GM19238 (cell line): ENCODE measurements at regions not wholly inside any gene's neighbourhood (a gene's known extent, or its start where the extent isn't known, plus 50 kb on each side); places are given as distances from the start of the nearest gene placed in this dataset.
"Not testable (repeated sequence)": the region's sequence is repeated elsewhere in the genome, so short reads cannot be mapped to it uniquely, and the experiment has no call there.

Experiments used
- DNase-seq: peaks from one replicate; pipeline ENCODE4 v3.0.0; 2011; ENCODE audit warnings: low spot score; ENCODE audit not compliant: insufficient read length

GRCh38 chr18:62629031-62629430 is 86.3 kb upstream of the PHLPP1 start:
- DNase-seq: no peak

GRCh38 chr18:62631173-62631572 is 84.2 kb upstream of the PHLPP1 start:
- DNase-seq: no peak

GRCh38 chr18:62632788-62633455 is 82.4 kb upstream of the PHLPP1 start:
- DNase-seq: no peak

- no peak for DNase-seq
Observed at GRCh38 chr18:62634458-62634857, 80.9 kb upstream of the PHLPP1 start.

- DNase-seq: no peak
Observed at GRCh38 chr18:62634979-62635630, 80.2 kb upstream of the PHLPP1 start.

- DNase-seq: no peak
Observed at GRCh38 chr18:62637403-62637802, 77.9 kb upstream of the PHLPP1 start.

- peak; percentile 33 for DNase-seq
Observed at GRCh38 chr18:62637807-62638687, 77.3 kb upstream of the PHLPP1 start.

- no peak for DNase-seq
Observed at GRCh38 chr18:62643181-62643580, 72.2 kb upstream of the PHLPP1 start.

GRCh38 chr18:62644773-62645172 is 70.6 kb upstream of the PHLPP1 start:
- no peak for DNase-seq

- DNase-seq: no peak
Observed at GRCh38 chr18:62647179-62647578, 68.2 kb upstream of the PHLPP1 start.

GRCh38 chr18:62648045-62648678 is 67.2 kb upstream of the PHLPP1 start:
- no peak for DNase-seq

- no peak for DNase-seq
Observed at GRCh38 chr18:62651276-62652056, 63.9 kb upstream of the PHLPP1 start.

- DNase-seq: not testable (repeated sequence)
Observed at GRCh38 chr18:62652057-62652629, 63.2 kb upstream of the PHLPP1 start.

- no peak for DNase-seq
Observed at GRCh38 chr18:62655520-62656219, 59.7 kb upstream of the PHLPP1 start.

GRCh38 chr18:62658028-62658427 is 57.3 kb upstream of the PHLPP1 start:
- no peak for DNase-seq

- DNase-seq: no peak
Observed at GRCh38 chr18:62659698-62660097, 55.6 kb upstream of the PHLPP1 start.

GRCh38 chr18:62660691-62661090 is 54.6 kb upstream of the PHLPP1 start:
- no peak for DNase-seq

- peak; percentile 8 for DNase-seq
Observed at GRCh38 chr18:62663731-62664336, 51.5 kb upstream of the PHLPP1 start.

- no peak for DNase-seq
Observed at GRCh38 chr18:62664414-62664813, 50.9 kb upstream of the PHLPP1 start.

- no peak for DNase-seq
Observed at GRCh38 chr18:62665188-62665587, 50.2 kb upstream of the PHLPP1 start.
